ENCODE measurements at regions not wholly inside any gene's neighbourhood (a gene's known extent, or its start where the extent isn't known, plus 50 kb on each side); places are given as distances from the start of the nearest gene placed in this dataset.
A peak's percentile ranks its signal among the peaks of the same experiment; 100 is the strongest.
"Not testable (repeated sequence)": the region's sequence is repeated elsewhere in the genome, so short reads cannot be mapped to it uniquely, and the experiment has no call there.

- DNase-seq (ENCODE audit: low read depth): no peak
- TF ChIP-seq, protein P1, sequence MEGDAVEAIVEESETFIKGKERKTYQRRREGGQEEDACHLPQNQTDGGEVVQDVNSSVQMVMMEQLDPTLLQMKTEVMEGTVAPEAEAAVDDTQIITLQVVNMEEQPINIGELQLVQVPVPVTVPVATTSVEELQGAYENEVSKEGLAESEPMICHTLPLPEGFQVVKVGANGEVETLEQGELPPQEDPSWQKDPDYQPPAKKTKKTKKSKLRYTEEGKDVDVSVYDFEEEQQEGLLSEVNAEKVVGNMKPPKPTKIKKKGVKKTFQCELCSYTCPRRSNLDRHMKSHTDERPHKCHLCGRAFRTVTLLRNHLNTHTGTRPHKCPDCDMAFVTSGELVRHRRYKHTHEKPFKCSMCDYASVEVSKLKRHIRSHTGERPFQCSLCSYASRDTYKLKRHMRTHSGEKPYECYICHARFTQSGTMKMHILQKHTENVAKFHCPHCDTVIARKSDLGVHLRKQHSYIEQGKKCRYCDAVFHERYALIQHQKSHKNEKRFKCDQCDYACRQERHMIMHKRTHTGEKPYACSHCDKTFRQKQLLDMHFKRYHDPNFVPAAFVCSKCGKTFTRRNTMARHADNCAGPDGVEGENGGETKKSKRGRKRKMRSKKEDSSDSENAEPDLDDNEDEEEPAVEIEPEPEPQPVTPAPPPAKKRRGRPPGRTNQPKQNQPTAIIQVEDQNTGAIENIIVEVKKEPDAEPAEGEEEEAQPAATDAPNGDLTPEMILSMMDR (conservative IDR thresholded peaks at IDR 0.05; ENCODE audit: control insufficient read depth, insufficient read depth, low read depth, low read length): no peak
- no peak overlapping the region for H3K4me3 ChIP-seq (ENCODE audit: control insufficient read depth, low read depth, low read length)
These were observed 73.7 kb downstream of the GEMIN8 start for GRCh38 chrX:13955975-13956374.

- TF ChIP-seq, protein P1 (conservative IDR thresholded peaks at IDR 0.05; ENCODE audit: control insufficient read depth, insufficient read depth, low read depth, low read length): no peak
- peak; percentile 31 for DNase-seq (ENCODE audit: low read depth)
- no peak overlapping the region for H3K4me3 ChIP-seq (ENCODE audit: control insufficient read depth, low read depth, low read length)
These were observed 74.5 kb downstream of the GEMIN8 start for GRCh38 chrX:13955095-13955647.

DNA sequence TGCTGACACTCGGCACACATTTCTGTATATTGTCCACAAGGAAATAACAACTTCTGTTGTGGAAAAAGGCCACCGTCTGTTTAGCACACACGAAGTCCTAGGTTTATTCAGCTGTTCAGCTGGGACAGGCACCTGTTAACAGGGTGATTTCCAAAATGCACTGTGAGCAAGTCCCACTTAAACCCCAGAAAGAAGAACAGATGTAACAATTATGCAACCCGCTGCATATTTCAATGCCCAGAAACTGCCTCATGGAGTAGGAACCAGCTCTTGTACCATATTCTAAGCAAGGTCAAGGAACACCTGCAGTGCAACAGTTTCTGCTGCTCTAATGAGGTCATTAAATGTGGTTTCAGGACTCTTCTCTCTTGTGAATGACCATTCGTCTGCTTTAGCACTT, 77.1 kb downstream of the GEMIN8 start:
- TF ChIP-seq, protein P1 (conservative IDR thresholded peaks at IDR 0.05; ENCODE audit: control insufficient read depth, insufficient read depth, low read depth, low read length): no peak
- no peak for DNase-seq (ENCODE audit: low read depth)
- no peak overlapping the region for H3K4me3 ChIP-seq (ENCODE audit: control insufficient read depth, low read depth, low read length)

GRCh38 chrX:13946223-13946622, 83.5 kb downstream of the GEMIN8 start:
- DNase-seq (ENCODE audit: low read depth); H3K4me3 ChIP-seq (ENCODE audit: control insufficient read depth, low read depth, low read length): not testable (repeated sequence)

DNA sequence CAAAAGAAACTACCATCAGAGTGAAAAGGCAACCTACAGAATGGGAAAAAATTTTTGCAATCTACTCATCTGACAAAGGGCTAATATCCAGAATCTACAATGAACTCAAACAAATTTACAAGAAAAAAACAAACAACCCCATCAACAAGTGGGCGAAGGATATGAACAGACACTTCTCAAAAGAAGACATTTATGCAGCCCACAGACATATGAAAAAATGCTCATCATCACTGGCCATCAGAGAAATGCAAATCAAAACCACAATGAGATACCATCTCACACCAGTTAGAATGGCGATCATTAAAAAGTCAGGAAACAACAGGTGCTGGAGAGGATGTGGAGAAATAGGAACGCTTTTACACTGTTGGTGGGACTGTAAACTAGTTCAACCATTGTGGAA, 83.9 kb downstream of the GEMIN8 start:
- H3K4me3 ChIP-seq (ENCODE audit: control insufficient read depth, low read depth, low read length); DNase-seq (ENCODE audit: low read depth): not testable (repeated sequence)

DNA sequence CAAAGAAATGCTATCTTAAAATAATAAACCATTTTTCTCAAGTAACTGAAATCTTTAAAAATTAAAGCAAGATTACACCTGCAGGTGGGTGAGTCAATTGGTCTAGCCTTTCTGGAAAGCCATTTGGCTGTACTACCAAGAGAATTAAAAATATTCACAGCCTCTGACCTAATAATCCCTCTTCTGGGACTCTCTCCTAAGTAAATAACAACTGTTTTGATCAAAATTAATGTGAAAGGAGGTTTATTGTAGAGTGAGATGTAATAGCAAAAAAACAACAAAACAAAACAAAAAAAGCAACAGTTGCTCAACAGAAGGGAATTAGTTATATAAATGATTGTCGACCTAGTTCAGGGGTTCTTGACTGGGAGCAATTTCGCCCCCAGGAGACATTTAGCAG, 89.0 kb downstream of the GEMIN8 start:
- TF ChIP-seq, protein P1 (conservative IDR thresholded peaks at IDR 0.05; ENCODE audit: control insufficient read depth, insufficient read depth, low read depth, low read length): no peak
- DNase-seq (ENCODE audit: low read depth): no peak

GRCh38 chrX:13939741-13940597, 89.7 kb downstream of the GEMIN8 start:
- TF ChIP-seq, protein P1 (conservative IDR thresholded peaks at IDR 0.05; ENCODE audit: control insufficient read depth, insufficient read depth, low read depth, low read length): no peak
- no peak for DNase-seq (ENCODE audit: low read depth)
- H3K4me3 ChIP-seq (ENCODE audit: control insufficient read depth, low read depth, low read length): no peak overlapping the region

More for the DNA sequence above, 89.0 kb downstream of the GEMIN8 start:
- no peak overlapping the region for H3K4me3 ChIP-seq (ENCODE audit: control insufficient read depth, low read depth, low read length)
